ENCODE measurements at regions not wholly inside any gene's neighbourhood (a gene's known extent, or its start where the extent isn't known, plus 50 kb on each side); places are given as distances from the start of the nearest gene placed in this dataset.

DNA sequence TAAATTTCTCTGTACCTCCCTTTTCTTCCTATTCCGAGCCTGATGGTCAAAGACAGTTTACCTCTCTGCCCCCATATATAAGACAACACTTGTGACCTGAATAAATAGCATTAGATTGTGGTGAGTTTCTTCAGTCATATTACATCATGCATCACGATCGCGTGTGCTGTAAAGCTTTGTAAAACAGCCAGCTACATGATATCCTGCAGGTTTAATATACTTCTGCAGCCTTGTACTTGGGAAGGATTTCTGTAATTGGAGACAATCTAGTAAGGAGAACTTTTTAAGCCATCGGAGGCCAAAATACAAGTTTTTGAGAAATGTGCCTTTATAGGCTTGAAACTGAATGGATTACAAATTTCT, 711.8 kb upstream of the WWC1 start (continued):
- TF ChIP-seq, protein P1, sequence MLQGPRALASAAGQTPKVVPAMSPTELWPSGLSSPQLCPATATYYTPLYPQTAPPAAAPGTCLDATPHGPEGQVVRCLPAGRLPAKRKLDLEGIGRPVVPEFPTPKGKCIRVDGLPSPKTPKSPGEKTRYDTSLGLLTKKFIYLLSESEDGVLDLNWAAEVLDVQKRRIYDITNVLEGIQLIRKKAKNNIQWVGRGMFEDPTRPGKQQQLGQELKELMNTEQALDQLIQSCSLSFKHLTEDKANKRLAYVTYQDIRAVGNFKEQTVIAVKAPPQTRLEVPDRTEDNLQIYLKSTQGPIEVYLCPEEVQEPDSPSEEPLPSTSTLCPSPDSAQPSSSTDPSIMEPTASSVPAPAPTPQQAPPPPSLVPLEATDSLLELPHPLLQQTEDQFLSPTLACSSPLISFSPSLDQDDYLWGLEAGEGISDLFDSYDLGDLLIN (CRISPR knock-in tag; IDR thresholded peaks at IDR 0.05; ENCODE audit: borderline replicate concordance): no peak
- TF ChIP-seq HDAC1 (CRISPR knock-in tag; IDR thresholded peaks at IDR 0.05): no peak
- TF ChIP-seq GABPB1 (CRISPR knock-in tag; IDR thresholded peaks at IDR 0.05): no peak
- TF ChIP-seq ZEB1 (IDR thresholded peaks at IDR 0.05; ENCODE audit: insufficient replicate concordance, low read depth): no peak
- TF ChIP-seq, protein P2, sequence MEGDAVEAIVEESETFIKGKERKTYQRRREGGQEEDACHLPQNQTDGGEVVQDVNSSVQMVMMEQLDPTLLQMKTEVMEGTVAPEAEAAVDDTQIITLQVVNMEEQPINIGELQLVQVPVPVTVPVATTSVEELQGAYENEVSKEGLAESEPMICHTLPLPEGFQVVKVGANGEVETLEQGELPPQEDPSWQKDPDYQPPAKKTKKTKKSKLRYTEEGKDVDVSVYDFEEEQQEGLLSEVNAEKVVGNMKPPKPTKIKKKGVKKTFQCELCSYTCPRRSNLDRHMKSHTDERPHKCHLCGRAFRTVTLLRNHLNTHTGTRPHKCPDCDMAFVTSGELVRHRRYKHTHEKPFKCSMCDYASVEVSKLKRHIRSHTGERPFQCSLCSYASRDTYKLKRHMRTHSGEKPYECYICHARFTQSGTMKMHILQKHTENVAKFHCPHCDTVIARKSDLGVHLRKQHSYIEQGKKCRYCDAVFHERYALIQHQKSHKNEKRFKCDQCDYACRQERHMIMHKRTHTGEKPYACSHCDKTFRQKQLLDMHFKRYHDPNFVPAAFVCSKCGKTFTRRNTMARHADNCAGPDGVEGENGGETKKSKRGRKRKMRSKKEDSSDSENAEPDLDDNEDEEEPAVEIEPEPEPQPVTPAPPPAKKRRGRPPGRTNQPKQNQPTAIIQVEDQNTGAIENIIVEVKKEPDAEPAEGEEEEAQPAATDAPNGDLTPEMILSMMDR (CRISPR knock-in tag; IDR thresholded peaks at IDR 0.05): no peak
- TF ChIP-seq ATAD3A (CRISPR knock-in tag; IDR thresholded peaks at IDR 0.05): no peak
- no peak for TF ChIP-seq ZNF782 (CRISPR knock-in tag; IDR thresholded peaks at IDR 0.05; ENCODE audit: borderline replicate concordance)

DNA sequence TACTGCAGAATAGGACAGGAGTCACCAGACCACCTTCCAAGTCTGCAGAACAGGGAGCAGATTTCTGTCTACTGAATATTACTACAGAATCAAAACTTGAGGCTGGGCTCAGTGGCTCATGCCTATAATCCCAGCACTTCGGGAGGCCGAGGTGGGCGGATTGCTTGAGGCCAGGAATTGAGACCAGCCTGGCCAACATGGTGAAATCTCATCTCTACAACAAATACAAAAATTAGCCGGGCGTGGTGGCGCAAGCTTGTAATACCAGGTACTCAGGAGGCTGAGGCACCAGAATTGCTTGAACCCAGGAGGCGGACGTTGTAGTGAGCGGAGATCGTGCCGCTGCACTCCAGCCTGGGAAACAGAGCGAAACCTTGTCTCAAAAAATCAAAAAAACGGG, 710.8 kb upstream of the WWC1 start:
- no peaks in the 10 kb centered on the region for H3K79me2 ChIP-seq (ENCODE audit: insufficient read depth, low read length)
- no peak overlapping the region for H3K4me3 ChIP-seq (replicated peaks in 1 of 3; ENCODE audit: insufficient read depth in 1 of 3, low read depth in 2 of 3, low read length in 3 of 3)
- CTCF ChIA-PET (ENCODE audit: low intra/inter-chr PET ratio, low total read pairs): no interaction called here
- H3K36me3 ChIP-seq (replicated peaks in 1 of 2; ENCODE audit: control insufficient read depth in 1 of 2, insufficient read depth in 2 of 2, low read length in 2 of 2): no peaks in the 10 kb centered on the region
- no TSS peak for BruUV-seq (replicated peaks)
- WGBS (ENCODE audit: low lambda C conversion rate): 50% methylated on average over 10 of the region's 13 CpGs
- no peak overlapping the region for H3K4me2 ChIP-seq (ENCODE audit: low read depth, low read length)
- no peaks in the 10 kb centered on the region for H3K9me3 ChIP-seq (ENCODE audit: low read length)
- intact Hi-C loops (cut with micrococcal nuclease; ENCODE audit: unreplicated experiment): no loop called here
- ATAC-seq (no peak), DNase-seq (ENCODE audit: low spot score) (no peak), FAIRE-seq (no peak)
- POLR2A ChIA-PET: no interaction called here
- no peak overlapping the region for H3K27ac ChIP-seq (ENCODE audit: extremely low read length, insufficient read depth, low read length)
- peaks cover 9% of the 10 kb centered on the region; the same call in 1 of the 2 replicates for H3K4me1 ChIP-seq (ENCODE audit: insufficient read depth, low read length)
- H2AFZ ChIP-seq (ENCODE audit: low read length): no peak overlapping the region
- no peak for TF ChIP-seq CHD4 (IDR thresholded peaks at IDR 0.05; ENCODE audit: borderline replicate concordance, low read length)
- no peak for TF ChIP-seq FOXA1 (IDR thresholded peaks at IDR 0.05)
- TF ChIP-seq FOXA1 (CRISPR knock-in tag; IDR thresholded peaks at IDR 0.05): no peak
- TF ChIP-seq SYNCRIP (IDR thresholded peaks at IDR 0.05; ENCODE audit: insufficient read depth, low read depth, low read length): no peak
- TF ChIP-seq, protein P3, sequence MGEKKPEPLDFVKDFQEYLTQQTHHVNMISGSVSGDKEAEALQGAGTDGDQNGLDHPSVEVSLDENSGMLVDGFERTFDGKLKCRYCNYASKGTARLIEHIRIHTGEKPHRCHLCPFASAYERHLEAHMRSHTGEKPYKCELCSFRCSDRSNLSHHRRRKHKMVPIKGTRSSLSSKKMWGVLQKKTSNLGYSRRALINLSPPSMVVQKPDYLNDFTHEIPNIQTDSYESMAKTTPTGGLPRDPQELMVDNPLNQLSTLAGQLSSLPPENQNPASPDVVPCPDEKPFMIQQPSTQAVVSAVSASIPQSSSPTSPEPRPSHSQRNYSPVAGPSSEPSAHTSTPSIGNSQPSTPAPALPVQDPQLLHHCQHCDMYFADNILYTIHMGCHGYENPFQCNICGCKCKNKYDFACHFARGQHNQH (CRISPR knock-in tag; IDR thresholded peaks at IDR 0.05): no peak
- no peak for TF ChIP-seq PCBP1 (IDR thresholded peaks at IDR 0.05; ENCODE audit: borderline replicate concordance, low read depth, low read length)
- TF ChIP-seq RXRB (CRISPR knock-in tag; IDR thresholded peaks at IDR 0.05; ENCODE audit: borderline replicate concordance): no peak
- TF ChIP-seq HNF4A (CRISPR knock-in tag; IDR thresholded peaks at IDR 0.05): no peak
- no peak for TF ChIP-seq HNRNPH1 (optimal IDR thresholded peaks at IDR 0.05; ENCODE audit: low read depth, low read length)
- H4K20me1 ChIP-seq (ENCODE audit: insufficient read depth, low read length): no peaks in the 10 kb centered on the region
- peaks cover 0 to 5% of the 10 kb centered on the region in 2 experiments; a peak in 1 of 5 replicates for H3K27me3 ChIP-seq (ENCODE audit: control insufficient read depth in 1 of 2, insufficient read depth in 2 of 2, low read length in 2 of 2)
- no peak overlapping the region for H3K9ac ChIP-seq (ENCODE audit: insufficient read depth, low read depth, low read length)
- in situ Hi-C loops (cut with HindIII; ENCODE audit: extremely low pct_ligation_motif_present, low pct_unique_long_range_greater_than_20kb): no loop called here
